HG03159 (cell line): ENCODE measurements at regions not wholly inside any gene's neighbourhood (a gene's known extent, or its start where the extent isn't known, plus 50 kb on each side); places are given as distances from the start of the nearest gene placed in this dataset.
"Not testable (repeated sequence)": the region's sequence is repeated elsewhere in the genome, so short reads cannot be mapped to it uniquely, and the experiment has no call there.

Source experiments
- ATAC-seq: cut with Tn5 transposase; IDR thresholded peaks from one replicate; pipeline ENCODE4 v1.9.1; 2021; ENCODE audit warnings: mild to moderate bottlenecking, moderate library complexity; ENCODE audit not compliant: unreplicated experiment

DNA sequence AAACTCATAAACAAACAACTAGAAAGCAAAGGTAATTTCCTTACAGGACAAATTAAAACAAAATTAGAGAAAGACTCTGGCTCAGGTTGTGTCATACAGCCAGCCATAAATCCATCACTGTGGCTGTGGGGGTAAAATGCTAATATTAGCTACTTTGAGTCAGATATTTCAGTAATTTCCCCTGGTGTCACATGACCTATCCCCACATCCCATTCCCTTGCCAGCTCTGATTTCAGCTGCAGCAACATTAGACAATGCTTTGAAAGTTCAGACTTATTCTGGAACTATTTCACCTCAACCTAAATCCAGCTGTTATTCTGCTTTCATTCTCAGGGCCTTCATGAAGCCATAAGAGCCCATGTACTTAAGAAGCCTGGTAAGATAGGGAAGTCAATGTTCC, 55.3 kb downstream of the RPL10L start:
- no peak for ATAC-seq

DNA sequence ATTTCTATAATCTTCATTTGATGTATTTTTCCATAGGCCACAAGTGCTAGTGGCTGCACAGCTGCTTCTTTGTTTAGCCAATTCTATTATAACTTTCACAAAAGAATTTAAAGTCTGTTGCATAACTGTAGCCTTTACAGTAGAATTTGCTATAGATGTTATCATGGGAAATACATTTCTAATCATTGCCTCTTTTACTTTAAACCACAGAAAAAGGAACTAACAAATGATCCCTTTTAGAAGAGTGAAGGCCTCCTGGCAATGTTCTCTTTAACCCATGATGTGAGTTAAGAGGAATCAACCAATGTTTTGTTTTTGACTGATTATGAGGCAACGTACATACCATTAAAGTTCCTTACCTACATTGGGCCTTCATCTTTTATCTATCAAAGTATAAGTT, 68.8 kb downstream of the RPL10L start:
- no peak for ATAC-seq

DNA sequence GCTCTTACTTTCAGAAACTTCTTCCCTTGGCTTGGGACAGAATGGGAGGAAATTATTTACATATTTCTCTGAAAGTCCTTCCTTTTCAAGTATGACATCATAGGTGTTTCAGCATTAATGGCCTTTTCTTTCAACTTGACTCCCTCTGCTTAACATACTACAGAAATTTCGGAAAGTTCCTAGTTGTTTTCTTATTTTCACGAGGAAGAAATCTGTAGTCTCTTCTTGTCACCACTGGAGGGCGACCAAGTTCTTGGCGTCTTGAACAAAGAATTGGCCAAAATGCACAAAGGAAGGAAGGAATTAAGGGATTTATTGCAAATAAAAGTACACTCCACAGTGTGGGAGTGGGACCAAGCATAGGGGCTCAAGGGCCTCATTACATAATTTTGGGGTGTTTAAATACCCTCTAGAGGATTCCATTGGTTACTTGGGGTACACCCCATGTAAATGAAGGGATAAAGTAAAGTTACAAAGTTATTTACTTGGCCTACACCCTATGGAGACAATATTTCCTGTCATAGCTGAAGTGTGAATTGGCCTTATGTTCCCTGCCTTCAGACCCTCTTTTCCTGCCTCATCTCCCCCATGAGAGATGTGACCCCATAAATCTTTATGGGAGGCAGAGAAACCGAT, 70.4 kb downstream of the RPL10L start:
- no peak for ATAC-seq

DNA sequence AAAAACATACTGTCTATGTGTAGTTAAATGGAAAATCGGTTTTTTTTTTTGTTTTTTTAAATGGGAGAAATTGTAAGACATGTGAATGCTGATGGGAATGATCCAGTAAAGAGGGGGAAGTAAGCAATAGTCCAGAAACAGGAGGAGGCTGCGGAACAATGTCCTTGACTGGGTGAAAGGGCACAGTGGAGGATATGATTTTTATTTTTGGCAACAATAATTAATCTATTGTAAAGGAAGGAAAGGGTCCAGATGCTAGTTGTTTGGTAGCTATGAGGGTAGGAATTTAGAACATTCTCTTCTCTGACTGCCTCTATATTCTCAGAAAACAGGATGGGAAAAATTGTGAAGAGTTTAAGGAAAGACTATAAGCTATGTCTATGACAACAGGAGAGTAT, 76.6 kb downstream of the RPL10L start:
- ATAC-seq, result no peak

- no peak for ATAC-seq
Measured at GRCh38 chr14:46574221-46574977, 77.2 kb downstream of the RPL10L start.

DNA sequence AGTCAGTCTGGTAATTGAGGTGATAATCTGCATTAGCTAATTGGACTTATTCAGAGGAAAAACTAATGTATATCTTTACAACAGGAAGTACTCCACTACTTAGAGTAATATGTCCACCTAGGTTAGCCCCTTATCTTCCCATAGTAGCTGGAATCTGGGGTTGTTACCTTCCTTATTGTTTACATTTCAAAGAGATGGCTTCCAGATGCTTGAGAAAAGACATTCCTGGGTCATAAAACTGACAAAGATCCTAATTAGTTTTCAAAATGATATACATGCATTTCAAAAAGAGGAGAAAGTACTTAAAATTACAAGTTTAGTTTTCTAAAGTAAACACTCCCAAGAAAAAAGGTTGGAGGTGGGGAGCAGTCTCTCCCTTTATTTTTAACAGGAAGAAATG, 78.1 kb downstream of the RPL10L start:
- no peak for ATAC-seq

DNA sequence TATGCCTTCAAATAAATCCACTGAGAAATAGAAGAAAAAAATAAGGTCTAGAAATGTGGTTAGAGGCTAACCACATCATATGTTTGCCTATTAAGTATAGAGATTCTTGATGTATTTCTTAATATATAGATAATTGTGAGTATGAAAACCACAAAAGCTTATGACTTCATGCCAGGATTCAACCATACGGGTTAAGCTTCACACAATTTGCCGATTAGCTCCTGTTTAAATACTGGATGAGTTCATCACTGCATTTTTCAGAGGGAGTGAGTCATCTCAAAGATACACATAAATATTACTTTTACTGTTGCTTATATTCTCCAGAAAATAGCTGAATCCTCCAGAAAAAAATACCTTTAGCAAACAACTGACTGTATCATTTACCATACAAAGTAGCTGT, 79.6 kb downstream of the RPL10L start:
- ATAC-seq, result no peak

DNA sequence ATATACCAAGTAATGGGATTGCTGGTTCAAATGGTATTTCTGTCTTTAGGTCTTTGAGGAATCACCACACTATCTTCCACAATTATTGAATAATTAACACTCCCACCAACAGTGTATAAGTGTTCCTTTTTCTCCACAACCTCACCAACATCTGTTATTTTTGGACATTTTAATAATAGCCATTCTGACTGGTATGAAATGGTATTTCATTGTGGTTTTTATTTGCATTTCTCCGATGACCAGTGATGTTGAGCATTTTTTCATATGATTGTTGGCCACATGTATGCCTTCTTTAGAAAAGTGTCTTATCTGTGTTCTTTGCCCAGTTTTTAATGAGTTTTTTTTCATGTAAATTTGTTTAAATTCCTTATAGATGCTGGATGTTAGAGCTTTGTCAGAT, 83.4 kb downstream of the RPL10L start:
- ATAC-seq, result not testable (repeated sequence)

DNA sequence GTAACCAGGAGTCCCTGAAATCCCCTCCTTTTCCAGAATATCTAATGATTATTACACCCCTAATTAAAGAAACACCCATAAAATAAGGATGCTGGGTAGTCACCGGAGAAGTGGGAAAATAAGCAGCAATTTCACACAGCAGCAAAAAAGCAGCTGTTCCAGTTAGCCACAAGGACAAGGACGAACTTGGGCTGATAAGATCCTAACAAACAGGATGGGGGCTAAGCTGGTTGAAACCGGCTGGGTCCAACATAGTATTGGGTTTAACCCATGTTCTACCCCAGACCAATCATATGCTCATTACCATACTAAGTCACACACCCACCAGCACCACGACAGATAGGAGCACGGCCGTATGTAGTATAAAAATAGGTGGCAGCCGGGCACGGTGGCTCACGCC, 100.7 kb downstream of the RPL10L start:
- ATAC-seq, result no peak

GRCh38 chr14:46540986-46541385, 110.6 kb downstream of the RPL10L start:
- ATAC-seq, result no peak

DNA sequence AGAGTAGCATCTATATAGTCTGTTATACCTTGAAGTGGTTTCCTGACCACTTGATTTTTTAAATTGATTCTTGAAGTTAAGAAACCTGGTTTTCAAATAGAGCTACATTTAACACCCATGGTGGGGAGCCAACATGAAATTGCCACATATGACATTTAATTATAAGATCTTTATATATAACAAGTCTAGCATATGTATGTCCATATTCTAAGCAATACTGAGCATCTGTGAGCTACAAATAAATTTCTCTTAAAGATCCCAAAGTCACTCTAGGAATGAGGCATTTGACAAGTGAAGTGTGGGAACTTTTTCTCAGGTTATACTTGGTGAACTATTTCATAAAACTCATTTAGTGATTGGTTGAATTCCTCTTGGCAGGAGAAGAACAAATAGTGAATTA, 132.5 kb downstream of the RPL10L start:
- ATAC-seq, result no peak

- not testable (repeated sequence) for ATAC-seq
Measured at GRCh38 chr14:46508752-46509151, 142.8 kb downstream of the RPL10L start.

GRCh38 chr14:46499521-46499920, 152.1 kb downstream of the RPL10L start:
- no peak for ATAC-seq

DNA sequence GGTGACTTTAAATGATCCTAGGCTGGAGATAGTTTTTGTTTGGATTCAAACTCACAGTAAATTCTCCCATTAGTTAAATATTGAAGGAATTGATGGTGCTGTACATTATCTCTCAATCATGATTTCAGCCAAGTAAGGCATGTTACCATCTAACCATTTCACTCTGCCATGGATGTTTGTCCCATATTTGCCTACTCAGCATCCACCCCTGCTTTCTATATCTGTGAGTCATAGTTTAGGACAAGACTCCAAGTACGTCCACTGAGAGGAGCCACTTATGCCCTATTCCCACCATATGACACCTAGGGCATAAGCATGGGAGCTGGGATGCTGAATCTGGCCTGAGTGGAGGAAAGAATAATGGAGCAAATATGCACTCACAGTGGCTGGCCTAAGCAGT, 155.2 kb downstream of the RPL10L start:
- no peak for ATAC-seq

DNA sequence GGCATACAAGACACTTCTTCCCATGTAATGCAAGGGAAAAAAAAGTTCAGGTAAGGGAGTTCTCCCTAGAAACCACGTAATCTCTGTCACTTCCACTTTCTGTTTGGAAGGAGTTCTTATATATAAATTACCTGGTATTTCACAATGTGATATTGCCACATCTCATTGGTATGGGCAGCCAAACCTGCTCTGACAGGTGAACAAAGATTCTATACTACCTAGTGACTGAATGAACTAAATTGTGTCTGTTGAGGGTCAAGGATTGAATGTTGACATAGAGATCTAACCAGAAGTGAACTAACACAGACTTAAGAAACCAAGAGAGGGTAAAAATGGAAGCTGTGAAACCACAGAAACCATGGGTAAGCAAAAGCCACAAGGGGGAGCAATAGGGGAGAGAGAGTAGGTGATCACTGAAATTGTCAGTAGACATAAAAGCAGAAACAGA, 161.3 kb downstream of the RPL10L start:
- ATAC-seq, result peak; percentile 98

- no peak for ATAC-seq
Measured at GRCh38 chr14:46488374-46488773, 163.2 kb downstream of the RPL10L start.

DNA sequence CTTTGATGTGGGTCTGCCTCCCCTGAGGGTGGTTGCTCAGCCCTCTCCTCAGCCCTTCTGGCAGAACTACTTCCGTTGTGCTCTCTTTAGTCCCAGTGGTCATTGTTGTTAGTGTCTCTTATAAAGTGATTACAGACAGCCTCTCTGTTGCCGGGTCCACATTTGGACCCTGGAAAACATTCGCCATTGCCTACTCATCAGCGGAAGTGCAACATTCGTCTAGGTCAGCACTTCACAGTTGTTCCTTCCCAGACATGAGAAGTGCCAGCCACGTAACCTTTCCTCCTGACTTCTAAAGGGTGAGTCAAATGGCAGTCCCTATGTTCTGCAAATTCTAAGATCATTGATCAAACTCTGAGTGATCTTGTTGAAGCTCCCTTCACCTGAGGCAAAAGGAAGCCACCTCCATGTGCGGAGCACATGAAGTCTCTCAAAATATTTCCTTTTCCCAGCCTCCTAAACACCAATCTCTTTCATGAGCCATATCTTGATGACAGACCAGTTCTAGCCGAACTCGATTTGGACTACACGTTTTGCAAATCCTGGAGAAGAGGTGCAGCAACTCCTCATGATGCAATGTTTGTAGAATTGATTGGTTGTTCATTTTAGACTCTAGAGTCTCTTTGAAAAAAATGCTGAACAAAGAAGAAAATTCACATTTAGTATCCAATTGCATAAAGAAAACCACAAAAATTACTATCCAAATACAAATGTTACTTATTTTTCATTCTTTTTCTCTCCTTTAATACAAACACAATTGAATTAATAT, 163.8 kb downstream of the RPL10L start:
- no peak for ATAC-seq

- ATAC-seq, result no peak
Measured at GRCh38 chr14:46482200-46482599, 169.4 kb downstream of the RPL10L start.

- ATAC-seq, result no peak
Measured at GRCh38 chr14:46480817-46481216, 170.8 kb downstream of the RPL10L start.

DNA sequence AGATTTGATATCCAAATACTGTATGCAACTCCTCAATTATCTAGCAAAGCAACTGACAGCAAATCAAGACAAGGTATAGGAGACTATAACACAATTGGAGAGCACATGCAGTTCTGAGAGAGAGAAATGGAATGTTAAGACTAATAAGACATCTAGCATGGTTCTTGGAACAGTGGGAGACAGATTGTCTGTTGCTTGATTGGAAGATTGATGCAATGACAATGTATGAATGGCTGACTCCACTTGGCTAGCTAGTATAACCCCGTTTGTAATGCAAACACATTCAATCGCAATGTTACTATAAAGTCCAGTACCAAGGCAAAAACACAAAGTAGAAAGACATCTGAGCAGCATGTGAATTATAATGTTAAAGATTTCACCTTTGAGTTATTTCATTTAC, 179.3 kb downstream of the RPL10L start:
- ATAC-seq, result no peak

DNA sequence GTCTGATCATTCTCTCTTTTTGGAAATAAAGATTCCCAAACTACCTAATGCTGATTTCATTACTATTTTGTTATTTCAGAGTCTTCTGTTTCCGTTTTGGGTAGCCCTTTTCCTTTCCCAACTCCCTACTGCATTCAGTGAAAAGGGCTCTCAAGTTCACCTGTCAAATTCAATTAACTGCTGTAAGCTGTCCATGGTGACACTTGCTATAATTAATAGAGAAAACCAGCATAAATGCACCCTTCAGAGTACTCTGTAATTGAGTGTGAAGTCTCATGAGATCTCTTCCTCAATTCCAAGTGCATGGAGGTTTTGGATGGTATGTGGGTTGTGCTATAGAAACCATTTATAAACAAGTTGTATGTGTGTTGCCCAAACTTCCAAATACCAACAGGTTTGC, 187.2 kb downstream of the RPL10L start:
- ATAC-seq, result no peak

- no peak for ATAC-seq
Measured at GRCh38 chr14:46451800-46452199, 199.8 kb downstream of the RPL10L start.
